Keratinocyte (primary cell): ENCODE measurements at regions not wholly inside any gene's neighbourhood (a gene's known extent, or its start where the extent isn't known, plus 50 kb on each side); places are given as distances from the start of the nearest gene placed in this dataset.

Experiments used
- DNase-seq: peaks from one replicate; pipeline ENCODE4 v3.0.0-alpha.2; 2011; ENCODE audit warnings: low read depth, missing footprints, low spot score
- FAIRE-seq: peaks from 2 replicates; lab custom pipeline; 2011; peaks lifted over from hg19 to GRCh38; lab: Jason Lieb, UNC
- H2AFZ ChIP-seq: 2 replicates; pipeline ENCODE4 v1.6.0; 2012; ENCODE audit warnings: low read length, control low read depth, inconsistent platforms; ENCODE audit not compliant: control insufficient read depth
- H3K27ac ChIP-seq: 2 replicates; pipeline ENCODE4 v1.5.1; 2011; ENCODE audit warnings: low read length; ENCODE audit not compliant: control insufficient read depth, insufficient read depth
- H3K27me3 ChIP-seq: 3 replicates; pipeline ENCODE4 v1.6.0; 2011; ENCODE audit warnings: low read length; ENCODE audit not compliant: control insufficient read depth, insufficient read depth; ENCODE audit errors: extremely low read depth
- H3K36me3 ChIP-seq, 2 experiments: 2 replicates in 1 of 2; 3 replicates in 1 of 2; pipeline ENCODE4 v1.5.1; 2011; ENCODE audit warnings: low read length in 2 of 2, mild to moderate bottlenecking in 1 of 2; ENCODE audit not compliant: control insufficient read depth in 2 of 2, insufficient read depth in 2 of 2; ENCODE audit errors: extremely low read depth in 1 of 2
- H3K4me1 ChIP-seq: 3 replicates; pipeline ENCODE4 v1.5.1; 2011; ENCODE audit warnings: low read length; ENCODE audit not compliant: control insufficient read depth, insufficient read depth; ENCODE audit errors: extremely low read depth
- H3K4me2 ChIP-seq: 3 replicates; pipeline ENCODE4 v1.6.0; 2011; ENCODE audit warnings: low read depth, low read length; ENCODE audit not compliant: control insufficient read depth, insufficient read depth; ENCODE audit errors: extremely low read depth
- H3K4me3 ChIP-seq, 3 experiments: fragments of 200-600 bp in 1 of 3; sonication (generic) in 1 of 3; 2 replicates in 2 of 3; 3 replicates in 1 of 3; pipeline ENCODE4 v1.5.1; 2011 to 2016; ENCODE audit warnings: low read length in 3 of 3, mild to moderate bottlenecking in 3 of 3, control low read depth in 2 of 3, inconsistent platforms in 1 of 3, low read depth in 1 of 3, mixed read lengths in 1 of 3, mixed run types in 1 of 3, moderate library complexity in 1 of 3; ENCODE audit not compliant: control insufficient read depth in 2 of 3, insufficient read depth in 2 of 3; ENCODE audit errors: extremely low read depth in 1 of 3
- H3K79me2 ChIP-seq: 2 replicates; pipeline ENCODE4 v1.6.0; 2012; ENCODE audit warnings: low read length; ENCODE audit not compliant: control insufficient read depth, insufficient read depth
- H3K9ac ChIP-seq: 3 replicates; pipeline ENCODE4 v1.6.0; 2011; ENCODE audit warnings: low read length; ENCODE audit not compliant: control insufficient read depth, insufficient read depth; ENCODE audit errors: extremely low read depth
- H3K9me1 ChIP-seq: 3 replicates; pipeline ENCODE4 v1.6.0; 2011; ENCODE audit warnings: low read length; ENCODE audit not compliant: control insufficient read depth, insufficient read depth; ENCODE audit errors: extremely low read depth
- H3K9me3 ChIP-seq: 2 replicates; pipeline ENCODE4 v1.5.1; 2012; ENCODE audit warnings: low read depth, low read length; ENCODE audit not compliant: control insufficient read depth
- H4K20me1 ChIP-seq: 3 replicates; pipeline ENCODE4 v1.6.0; 2011; ENCODE audit warnings: low read length; ENCODE audit not compliant: control insufficient read depth, insufficient read depth; ENCODE audit errors: extremely low read depth
- CTCF ChIP-seq, 3 experiments: IDR thresholded peaks in 1 of 3; conservative IDR thresholded peaks in 1 of 3; optimal IDR thresholded peaks in 1 of 3; 2 replicates in 2 of 3; 3 replicates in 1 of 3; pipeline versions ENCODE3 to v1.5.1; 2011; ENCODE audit warnings: low read length in 3 of 3, mild to moderate bottlenecking in 3 of 3, moderate library complexity in 2 of 3, control low read depth in 1 of 3, inconsistent platforms in 1 of 3; ENCODE audit not compliant: insufficient read depth in 2 of 3; ENCODE audit errors: extremely low read depth in 1 of 3
- EZH2 ChIP-seq: IDR thresholded peaks from one replicate; pipeline ENCODE4 v1.6.1; 2012; ENCODE audit warnings: inconsistent platforms, mild to moderate bottlenecking, low read length, moderate library complexity
- dilution Hi-C: fragments of 300-500 bp; cut with MboI; formaldehyde crosslinking; loops from one replicate; pipeline ENCODE4 v1.7.0; 2020; ENCODE audit warnings: low sequenced_read_pairs; ENCODE audit not compliant: extremely low pct_ligation_motif_present

- FAIRE-seq (no peak), DNase-seq (no peak)
- H3K9me3 ChIP-seq = no peaks in the 10 kb centered on the region
- peaks cover 34% of the 10 kb centered on the region for H3K27me3 ChIP-seq
- H3K79me2 ChIP-seq = no peaks in the 10 kb centered on the region
- H3K4me3 ChIP-seq = no peak overlapping the region
- no peak for TF ChIP-seq EZH2
- no peak for TF ChIP-seq CTCF (optimal IDR thresholded peaks at IDR 0.05 in 1 of 3, IDR thresholded peaks at IDR 0.05 in 1 of 3, conservative IDR thresholded peaks at IDR 0.05 in 1 of 3; ENCODE audit: extremely low read depth in 1 of 3, insufficient read depth in 2 of 3, low read length in 3 of 3)
- dilution Hi-C loops = no loop called here
- H3K4me2 ChIP-seq = no peak overlapping the region
- no peak overlapping the region for H3K9ac ChIP-seq
- H2AFZ ChIP-seq = no peak overlapping the region
- H3K9me1 ChIP-seq = no peaks in the 10 kb centered on the region
- H3K4me1 ChIP-seq = peaks cover 5% of the 10 kb centered on the region
- H3K27ac ChIP-seq = no peak overlapping the region
- H3K36me3 ChIP-seq = no peaks in the 10 kb centered on the region
- peaks cover 2% of the 10 kb centered on the region for H4K20me1 ChIP-seq
Measured at GRCh38 chr10:78932054-78932386, 136.7 kb upstream of the ZMIZ1 start.

DNA sequence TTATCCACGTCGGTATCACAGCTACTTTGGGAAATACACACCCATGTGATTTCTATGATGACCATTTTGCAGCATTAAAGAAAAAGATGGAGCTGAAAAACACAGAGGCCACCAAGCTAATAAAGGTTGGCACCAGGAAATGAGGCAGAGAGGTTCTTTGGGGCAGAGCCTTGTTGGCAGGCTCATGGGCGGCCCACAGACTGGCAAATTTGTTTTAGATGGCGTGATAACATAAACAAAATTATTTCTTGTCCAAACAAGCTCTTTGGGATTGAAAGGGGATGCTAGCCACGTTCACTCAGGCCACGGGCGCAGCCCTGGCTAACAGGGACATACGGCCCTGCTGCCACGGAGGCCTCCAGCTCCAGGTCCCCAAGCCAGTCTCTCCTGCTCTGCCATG is 135.9 kb upstream of the ZMIZ1 start:
- H3K9me1 ChIP-seq = no peaks in the 10 kb centered on the region
- dilution Hi-C loops = no loop called here
- no peak overlapping the region for H2AFZ ChIP-seq
- H3K9ac ChIP-seq = no peak overlapping the region
- H3K4me1 ChIP-seq = no peaks in the 10 kb centered on the region
- H3K27me3 ChIP-seq = peaks cover 34% of the 10 kb centered on the region
- no peaks in the 10 kb centered on the region for H3K79me2 ChIP-seq
- H3K27ac ChIP-seq = no peak overlapping the region
- peaks cover 2% of the 10 kb centered on the region for H4K20me1 ChIP-seq
- FAIRE-seq = no peak
- no peak overlapping the region for H3K4me2 ChIP-seq
- no peaks in the 10 kb centered on the region for H3K9me3 ChIP-seq
- no peaks in the 10 kb centered on the region for H3K36me3 ChIP-seq
- DNase-seq = no peak
- TF ChIP-seq CTCF (optimal IDR thresholded peaks at IDR 0.05 in 1 of 3, IDR thresholded peaks at IDR 0.05 in 1 of 3, conservative IDR thresholded peaks at IDR 0.05 in 1 of 3; ENCODE audit: extremely low read depth in 1 of 3, insufficient read depth in 2 of 3, low read length in 3 of 3) = no peak
- no peak for TF ChIP-seq EZH2
- H3K4me3 ChIP-seq = no peak overlapping the region
